Neuronal stem cell (in vitro differentiated cells): ENCODE measurements at regions not wholly inside any gene's neighbourhood (a gene's known extent, or its start where the extent isn't known, plus 50 kb on each side); places are given as distances from the start of the nearest gene placed in this dataset.
"Not testable (repeated sequence)": the region's sequence is repeated elsewhere in the genome, so short reads cannot be mapped to it uniquely, and the experiment has no call there.

Experiments
- DNase-seq: peaks from one replicate; pipeline ENCODE4 v3.0.0-alpha.2; 2013; ENCODE audit warnings: low spot score
- H2AFZ ChIP-seq: one replicate; pipeline ENCODE4 v1.6.1; 2013; ENCODE audit warnings: mild to moderate bottlenecking, low read length, inconsistent platforms
- H2AK5ac ChIP-seq: 2 replicates; pipeline ENCODE4 v1.6.1; 2013; ENCODE audit warnings: low read depth, mild to moderate bottlenecking, inconsistent platforms, low read length, moderate library complexity, mixed read lengths
- H2BK120ac ChIP-seq: 2 replicates; pipeline ENCODE4 v1.6.1; 2013; ENCODE audit warnings: low read depth, mild to moderate bottlenecking, inconsistent platforms, low read length, moderate library complexity, mixed read lengths
- H2BK12ac ChIP-seq: one replicate; pipeline ENCODE4 v1.6.1; 2013; ENCODE audit warnings: low read length, inconsistent platforms
- H2BK15ac ChIP-seq: 2 replicates; pipeline ENCODE4 v1.6.1; 2013; ENCODE audit warnings: mild to moderate bottlenecking, low read length, inconsistent platforms, mixed read lengths
- H2BK5ac ChIP-seq: one replicate; pipeline ENCODE4 v1.6.1; 2013; ENCODE audit warnings: inconsistent platforms, mild to moderate bottlenecking, low read length, moderate library complexity
- H3K14ac ChIP-seq: one replicate; pipeline ENCODE4 v1.6.1; 2013; ENCODE audit warnings: low read length, inconsistent platforms
- H3K18ac ChIP-seq: 2 replicates; pipeline ENCODE4 v1.6.1; 2013; ENCODE audit warnings: low read length, inconsistent platforms
- H3K23ac ChIP-seq: 2 replicates; pipeline ENCODE4 v1.6.1; 2013; ENCODE audit warnings: low read depth, mild to moderate bottlenecking, mixed read lengths, low read length, inconsistent platforms; ENCODE audit not compliant: poor library complexity
- H3K27ac ChIP-seq: replicated peaks from 3 replicates; pipeline ENCODE4 v1.5.1; 2013; ENCODE audit warnings: low read length, inconsistent platforms
- H3K27me3 ChIP-seq, 3 experiments: 2 replicates each; pipeline ENCODE4 v1.6.1; 2013; ENCODE audit warnings: low read length in 3 of 3, mild to moderate bottlenecking in 2 of 3, inconsistent platforms in 1 of 3, low read depth in 1 of 3, mixed read lengths in 1 of 3, moderate library complexity in 1 of 3; ENCODE audit not compliant: control insufficient read depth in 3 of 3, insufficient read depth in 3 of 3
- H3K36me3 ChIP-seq, 2 donors: replicated peaks in 1 of 2; 2 replicates each; pipeline ENCODE4 v1.6.1; 2013; ENCODE audit warnings: low read length in 2 of 2; ENCODE audit not compliant: control insufficient read depth in 2 of 2, insufficient read depth in 2 of 2
- H3K4ac ChIP-seq: 2 replicates; pipeline ENCODE4 v1.6.1; 2013; ENCODE audit warnings: inconsistent platforms, mild to moderate bottlenecking, low read length, moderate library complexity
- H3K4me1 ChIP-seq, 2 donors: 1 replicate in 1 of 2; 2 replicates in 1 of 2; pipeline ENCODE4 v1.6.1; 2013; ENCODE audit warnings: low read length in 2 of 2, low read depth in 1 of 2; ENCODE audit not compliant: control insufficient read depth in 2 of 2, insufficient read depth in 1 of 2
- H3K4me2 ChIP-seq: one replicate; pipeline ENCODE4 v1.6.1; 2013; ENCODE audit warnings: mild to moderate bottlenecking, low read length, inconsistent platforms; ENCODE audit not compliant: insufficient read depth, poor library complexity, severe bottlenecking
- H3K4me3 ChIP-seq, 2 donors: 2 replicates each; pipeline ENCODE4 v1.5.1; 2013; ENCODE audit warnings: low read length in 2 of 2, mild to moderate bottlenecking in 2 of 2, inconsistent platforms in 1 of 2, moderate library complexity in 1 of 2
- H3K79me1 ChIP-seq: one replicate; pipeline ENCODE4 v1.6.1; 2013; ENCODE audit warnings: low read depth, mild to moderate bottlenecking, inconsistent platforms, low read length, moderate library complexity
- H3K9ac ChIP-seq: one replicate; pipeline ENCODE4 v1.6.1; 2013; ENCODE audit warnings: mild to moderate bottlenecking, low read depth, low read length, inconsistent platforms; ENCODE audit not compliant: poor library complexity
- H3K9me3 ChIP-seq, 2 donors: replicated peaks in 1 of 2; 2 replicates each; pipeline versions ENCODE3 to v1.6.1; 2013; ENCODE audit warnings: low read length in 2 of 2, mild to moderate bottlenecking in 2 of 2, inconsistent platforms in 1 of 2, low read depth in 1 of 2, mixed read lengths in 1 of 2, moderate library complexity in 1 of 2; ENCODE audit not compliant: control insufficient read depth in 2 of 2, insufficient read depth in 1 of 2
- H4K8ac ChIP-seq: one replicate; pipeline ENCODE4 v1.6.1; 2013; ENCODE audit warnings: low read depth, mild to moderate bottlenecking, inconsistent platforms, low read length, moderate library complexity
- H4K91ac ChIP-seq: one replicate; pipeline ENCODE4 v1.6.1; 2013; ENCODE audit warnings: low read length, low read depth, mild to moderate bottlenecking, inconsistent platforms; ENCODE audit not compliant: poor library complexity
- WGBS, 2 donors: extraction: QIAGEN DNeasy Blood & Tissue Kit; methylation state at CpG; one replicate each; pipeline ENCODE4 v1.1.7; 2013; ENCODE audit warnings: missing lambda C conversion rate in 2 of 2, mixed read lengths in 1 of 2; ENCODE audit not compliant: insufficient read length in 2 of 2, insufficient replicate concordance in 1 of 2; ENCODE audit errors: extremely low coverage in 2 of 2; 5-methylcytosine and 5-hydroxymethylcytosine counted together

- H2AK5ac ChIP-seq: no peak overlapping the region
- no peaks in the 10 kb centered on the region for H3K79me1 ChIP-seq
- no peaks in the 10 kb centered on the region for H3K36me3 ChIP-seq
- DNase-seq: no peak
- H3K4me2 ChIP-seq: no peak overlapping the region
- peaks cover 0 to 3% of the 10 kb centered on the region in 2 donors for H3K9me3 ChIP-seq
- H3K23ac ChIP-seq: no peak overlapping the region
- H3K18ac ChIP-seq: no peak overlapping the region
- H3K9ac ChIP-seq: no peak overlapping the region
- no peak overlapping the region for H4K8ac ChIP-seq
- H4K91ac ChIP-seq: no peak overlapping the region
- H2BK15ac ChIP-seq: no peak overlapping the region
- H2BK12ac ChIP-seq: no peak overlapping the region
- H3K27me3 ChIP-seq: no peaks in the 10 kb centered on the region
- H3K4me3 ChIP-seq: no peak overlapping the region
- no peak overlapping the region for H3K27ac ChIP-seq
- H2BK5ac ChIP-seq: no peak overlapping the region
- no peak overlapping the region for H3K4ac ChIP-seq
- H2AFZ ChIP-seq: no peak overlapping the region
- no peak overlapping the region for H2BK120ac ChIP-seq
- no peak overlapping the region for H3K14ac ChIP-seq
- H3K4me1 ChIP-seq: no peaks in the 10 kb centered on the region
These were observed 726.4 kb downstream of the BRINP3 start for GRCh38 chr1:189751311-189751710.

GRCh38 chr1:189752461-189752995 is 725.1 kb downstream of the BRINP3 start:
- Histone ChIP-seq H2AK5ac (no peak overlapping the region), H4K8ac (no peak overlapping the region), H3K4ac (no peak overlapping the region), H3K36me3 (no peaks in the 10 kb centered on the region), H3K9ac (no peak overlapping the region), H3K27me3 (no peaks in the 10 kb centered on the region), H3K27ac (no peak overlapping the region), H3K18ac (no peak overlapping the region), H4K91ac (no peak overlapping the region), H2BK12ac (no peak overlapping the region), H2BK5ac (no peak overlapping the region), H3K14ac (no peak overlapping the region), H3K4me3 (no peak overlapping the region), H2AFZ (no peak overlapping the region), H3K79me1 (no peaks in the 10 kb centered on the region), H3K4me2 (no peak overlapping the region), H3K4me1 (no peaks in the 10 kb centered on the region), H3K23ac (no peak overlapping the region), H2BK15ac (no peak overlapping the region), H2BK120ac (no peak overlapping the region), H3K9me3 (peaks cover 0 to 3% of the 10 kb centered on the region in 2 donors)
- WGBS, 2 donors: no CpG with 5 or more reads among the region's 1 CpG
- no peak for DNase-seq

GRCh38 chr1:189755100-189755499 is 722.6 kb downstream of the BRINP3 start:
- WGBS, 2 donors: no CpG with 5 or more reads among the region's 9 CpGs
- not testable (repeated sequence) for H2BK5ac ChIP-seq

GRCh38 chr1:189764391-189765320 is 713.0 kb downstream of the BRINP3 start:
- H2AK5ac ChIP-seq: no peak overlapping the region
- DNase-seq: no peak
- no peaks in the 10 kb centered on the region for H3K36me3 ChIP-seq
- no peak overlapping the region for H4K8ac ChIP-seq
- H3K4me3 ChIP-seq: no peak overlapping the region
- H3K9me3 ChIP-seq: no peaks in the 10 kb centered on the region
- H3K4me1 ChIP-seq: no peaks in the 10 kb centered on the region
- H3K23ac ChIP-seq: no peak overlapping the region
- H2AFZ ChIP-seq: no peak overlapping the region
- no peaks in the 10 kb centered on the region for H3K27me3 ChIP-seq
- H3K4ac ChIP-seq: no peak overlapping the region
- no peak overlapping the region for H2BK5ac ChIP-seq
- no peak overlapping the region for H4K91ac ChIP-seq
- WGBS, 2 donors: no CpG with 5 or more reads among the region's 2 CpGs
- no peak overlapping the region for H3K4me2 ChIP-seq
- H2BK12ac ChIP-seq: no peak overlapping the region
- no peak overlapping the region for H3K9ac ChIP-seq
- H2BK120ac ChIP-seq: no peak overlapping the region
- no peak overlapping the region for H3K27ac ChIP-seq
- H3K14ac ChIP-seq: no peak overlapping the region
- no peak overlapping the region for H2BK15ac ChIP-seq
- H3K18ac ChIP-seq: no peak overlapping the region
- H3K79me1 ChIP-seq: no peaks in the 10 kb centered on the region

More at GRCh38 chr1:189755100-189755499, 722.6 kb downstream of the BRINP3 start:
- H2AFZ ChIP-seq, H4K91ac ChIP-seq, DNase-seq, H3K27ac ChIP-seq, H3K9ac ChIP-seq, H2BK12ac ChIP-seq, H3K27me3 ChIP-seq, H3K4ac ChIP-seq, H3K36me3 ChIP-seq, H2BK120ac ChIP-seq, H3K14ac ChIP-seq, H3K9me3 ChIP-seq, H3K4me1 ChIP-seq, H3K4me2 ChIP-seq, H3K23ac ChIP-seq, H4K8ac ChIP-seq, H3K18ac ChIP-seq, H2BK15ac ChIP-seq, H3K79me1 ChIP-seq, H3K4me3 ChIP-seq, H2AK5ac ChIP-seq: not testable (repeated sequence)
